GM20000 (cell line): ENCODE measurements at regions not wholly inside any gene's neighbourhood (a gene's known extent, or its start where the extent isn't known, plus 50 kb on each side); places are given as distances from the start of the nearest gene placed in this dataset.

Experiments used
- DNase-seq: peaks from one replicate; pipeline ENCODE4 v3.0.0; 2012; ENCODE audit warnings: low spot score
- TF ChIP-seq, protein P1 (sequence below): IDR thresholded peaks from 2 replicates; pipeline ENCODE4 v1.5.1; 2012; ENCODE audit warnings: mild to moderate bottlenecking, control low read depth; ENCODE audit errors: extremely low read depth, missing control alignments

DNA sequence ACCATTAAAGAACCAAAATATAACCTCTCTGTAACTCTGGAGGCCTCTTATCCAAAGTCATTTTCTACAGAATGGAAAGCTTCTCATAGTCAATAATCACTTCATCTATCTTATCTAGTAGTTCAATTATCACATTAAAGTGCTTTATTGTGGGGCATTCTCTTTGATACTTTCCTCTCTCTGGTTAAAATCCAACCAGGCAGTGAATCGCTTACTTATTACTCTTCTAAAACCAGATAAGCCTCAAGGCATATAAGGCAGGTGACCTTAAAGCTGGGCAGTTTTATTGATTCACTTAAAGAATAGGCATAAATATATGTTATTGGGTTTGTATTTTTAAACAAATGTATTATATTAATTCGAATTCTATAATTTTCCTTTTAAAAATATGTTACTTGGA lies 2162.1 kb upstream of the TENM3 start:
- TF ChIP-seq, protein P1, sequence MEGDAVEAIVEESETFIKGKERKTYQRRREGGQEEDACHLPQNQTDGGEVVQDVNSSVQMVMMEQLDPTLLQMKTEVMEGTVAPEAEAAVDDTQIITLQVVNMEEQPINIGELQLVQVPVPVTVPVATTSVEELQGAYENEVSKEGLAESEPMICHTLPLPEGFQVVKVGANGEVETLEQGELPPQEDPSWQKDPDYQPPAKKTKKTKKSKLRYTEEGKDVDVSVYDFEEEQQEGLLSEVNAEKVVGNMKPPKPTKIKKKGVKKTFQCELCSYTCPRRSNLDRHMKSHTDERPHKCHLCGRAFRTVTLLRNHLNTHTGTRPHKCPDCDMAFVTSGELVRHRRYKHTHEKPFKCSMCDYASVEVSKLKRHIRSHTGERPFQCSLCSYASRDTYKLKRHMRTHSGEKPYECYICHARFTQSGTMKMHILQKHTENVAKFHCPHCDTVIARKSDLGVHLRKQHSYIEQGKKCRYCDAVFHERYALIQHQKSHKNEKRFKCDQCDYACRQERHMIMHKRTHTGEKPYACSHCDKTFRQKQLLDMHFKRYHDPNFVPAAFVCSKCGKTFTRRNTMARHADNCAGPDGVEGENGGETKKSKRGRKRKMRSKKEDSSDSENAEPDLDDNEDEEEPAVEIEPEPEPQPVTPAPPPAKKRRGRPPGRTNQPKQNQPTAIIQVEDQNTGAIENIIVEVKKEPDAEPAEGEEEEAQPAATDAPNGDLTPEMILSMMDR = no peak
- DNase-seq = no peak

DNA sequence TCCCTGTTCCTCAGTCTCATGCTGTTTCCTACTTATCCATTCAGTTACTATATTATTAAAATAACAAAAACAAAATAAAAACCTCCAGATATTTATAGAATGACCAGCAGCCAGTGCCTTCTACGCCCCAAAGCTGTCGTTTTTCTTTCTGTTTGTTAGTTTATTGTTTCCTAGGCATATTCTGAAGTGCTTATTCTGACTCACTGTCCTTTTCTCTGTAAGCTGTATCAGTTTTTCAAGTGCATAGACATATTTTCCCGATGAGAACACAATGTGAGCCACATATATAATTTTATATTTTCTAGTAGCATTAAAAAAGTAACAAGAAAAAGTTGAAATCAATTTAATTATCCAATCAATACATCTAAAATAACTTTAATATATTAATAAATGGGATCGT lies 2158.6 kb upstream of the TENM3 start:
- TF ChIP-seq, protein P1 = no peak
- DNase-seq = no peak

DNA sequence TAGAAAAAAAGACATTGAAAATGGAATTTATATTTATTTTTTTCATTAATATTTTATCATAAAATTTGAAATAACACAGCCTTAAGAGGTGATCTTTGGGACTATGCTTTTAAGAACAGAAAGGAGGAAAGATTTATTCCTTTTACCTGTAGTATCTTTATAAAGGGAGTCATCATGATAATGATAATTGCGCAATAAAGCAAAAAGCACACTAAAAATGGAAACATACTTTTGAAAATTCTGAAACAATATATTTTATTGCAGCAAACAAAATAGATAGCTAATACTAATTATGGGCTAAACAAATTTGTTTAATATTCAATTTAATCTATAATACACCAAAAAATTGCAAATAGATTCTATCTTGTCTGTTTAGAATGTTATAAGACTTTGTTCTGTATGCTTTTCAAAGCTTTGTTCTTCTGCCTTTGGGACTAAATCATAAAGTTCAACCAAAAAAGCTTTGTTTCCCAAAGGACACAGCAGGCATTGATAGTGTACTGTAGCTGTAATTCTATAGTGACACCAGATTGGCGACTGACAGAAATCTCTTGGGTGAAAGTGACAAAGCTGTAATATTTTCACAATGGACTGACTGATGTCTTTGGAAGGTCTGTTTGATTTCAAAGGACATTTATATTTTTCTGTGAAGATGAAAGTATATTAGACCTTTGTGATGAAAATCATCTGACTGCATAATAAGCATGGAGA lies 2156.6 kb upstream of the TENM3 start:
- DNase-seq = no peak
- TF ChIP-seq, protein P1 = no peak

DNA sequence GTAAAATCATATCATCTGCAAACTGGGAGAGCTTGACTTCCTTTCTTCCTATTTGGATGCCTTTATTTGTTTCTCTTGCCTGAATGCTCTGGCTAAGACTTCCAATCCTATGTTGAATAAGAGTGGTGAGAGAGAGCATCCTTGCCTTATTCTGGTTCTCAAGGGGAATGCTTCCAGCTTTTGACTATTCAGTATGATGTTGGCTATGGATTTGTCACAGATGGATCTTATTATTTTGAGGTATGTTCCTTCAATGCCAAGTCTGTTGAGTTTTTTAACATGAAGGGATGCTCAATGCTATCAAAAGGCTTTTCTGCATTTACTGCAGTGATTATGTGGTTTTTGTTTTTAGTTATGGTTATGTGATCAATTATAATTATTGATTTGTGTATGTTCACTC lies 2144.6 kb upstream of the TENM3 start:
- TF ChIP-seq, protein P1 = no peak
- DNase-seq = no peak

DNA sequence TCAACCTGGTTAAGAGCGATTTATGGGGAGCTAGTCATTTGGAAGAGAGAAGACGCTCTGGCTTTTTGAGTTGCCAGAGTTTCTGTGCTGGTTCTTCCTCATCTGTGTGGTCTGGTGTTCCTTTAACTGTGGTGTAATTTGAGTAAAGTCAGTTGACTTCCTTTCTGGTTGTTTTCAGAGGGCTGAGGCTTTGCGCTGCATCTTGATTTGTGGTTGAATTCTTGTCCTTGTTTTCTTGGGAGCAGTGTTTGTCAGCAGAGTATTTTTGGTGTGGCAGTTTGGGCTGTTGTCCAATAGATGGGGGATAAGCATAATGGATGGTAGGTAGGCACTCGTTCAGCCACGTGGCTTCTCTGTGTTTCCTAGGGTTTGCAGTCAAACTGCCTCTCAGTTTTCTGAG lies 2143.2 kb upstream of the TENM3 start:
- TF ChIP-seq, protein P1 = no peak
- no peak for DNase-seq

DNA sequence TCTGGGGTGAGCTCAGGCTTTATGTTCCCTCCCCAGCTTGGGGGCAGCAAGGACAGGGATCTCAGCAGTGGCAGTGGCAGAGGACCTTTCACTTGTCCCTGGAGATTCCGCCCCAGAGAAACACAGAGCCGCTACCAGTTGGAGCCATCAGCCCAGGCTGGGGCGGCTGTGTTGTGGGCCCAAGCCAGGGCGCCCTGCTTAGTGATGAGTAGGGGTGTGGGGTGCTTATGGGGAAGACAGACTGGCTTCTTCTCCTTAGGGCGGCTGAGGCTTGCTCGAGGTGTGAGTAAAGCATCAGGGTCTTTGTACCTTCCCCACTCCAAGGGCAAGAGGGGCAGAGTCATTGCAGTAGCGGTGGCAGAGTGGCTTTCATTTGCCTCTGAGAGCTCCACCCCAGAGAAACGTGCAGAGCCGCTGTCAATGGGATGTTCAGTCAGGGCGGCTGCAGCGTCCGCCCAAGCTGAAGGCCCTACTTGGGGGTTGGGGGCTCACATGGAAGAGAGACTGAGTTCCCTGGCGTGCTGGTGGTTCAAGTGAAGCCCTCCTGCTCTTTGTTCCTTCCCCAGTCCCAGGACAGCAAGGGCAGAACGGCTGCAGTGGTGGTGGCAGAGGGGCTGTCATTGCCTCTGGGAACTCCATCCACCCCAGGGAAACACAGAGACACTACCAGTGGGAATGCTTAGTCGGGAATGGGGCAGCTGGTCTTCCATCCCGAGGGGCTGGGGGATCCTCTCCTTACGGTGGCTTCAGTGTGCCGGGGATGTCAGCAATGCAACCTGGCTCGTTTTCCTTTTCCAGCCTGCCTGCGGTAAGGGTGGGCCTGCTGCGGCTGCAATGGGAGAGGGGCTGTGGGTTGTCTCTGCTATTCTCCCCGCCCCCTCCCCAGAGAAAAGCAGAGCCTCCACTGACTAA lies 2142.5 kb upstream of the TENM3 start:
- DNase-seq = no peak
- TF ChIP-seq, protein P1 = no peak
